OCI-LY3 (cell line): ENCODE measurements at regions not wholly inside any gene's neighbourhood (a gene's known extent, or its start where the extent isn't known, plus 50 kb on each side); places are given as distances from the start of the nearest gene placed in this dataset.

Experiments
- H2AFZ ChIP-seq: fragments of 200-600, 300-600 bp; shearing (Covaris generic); 2 replicates; pipeline ENCODE4 v1.6.0; 2014; ENCODE audit warnings: antibody characterized with exemption, low read depth, low read length
- H3K27ac ChIP-seq: fragments of 200-600, 300-600 bp; sonication (generic); 2 replicates; pipeline ENCODE4 v1.5.1; 2014; ENCODE audit warnings: mild to moderate bottlenecking, low read length, moderate library complexity, mixed read lengths
- H3K27me3 ChIP-seq: fragments of 200-600, 300-600 bp; sonication (generic); 2 replicates; pipeline ENCODE4 v1.6.1; 2014; ENCODE audit warnings: low read depth, low read length, mixed read lengths
- H3K36me3 ChIP-seq: fragments of 200-600, 300-600 bp; sonication (generic); replicated peaks from 2 replicates; pipeline ENCODE3; 2014; ENCODE audit warnings: low read depth, low read length, mixed read lengths
- H3K4me1 ChIP-seq: fragments of 300-600, 200-600 bp; sonication (generic); 2 replicates; pipeline ENCODE4 v1.6.1; 2014; ENCODE audit warnings: low read length, mixed read lengths
- H3K4me2 ChIP-seq: fragments of 200-600, 300-600 bp; sonication (generic); 2 replicates; pipeline ENCODE4 v1.6.1; 2014; ENCODE audit warnings: low read length, mixed read lengths
- H3K4me3 ChIP-seq: fragments of 300-600, 200-600 bp; sonication (generic); 2 replicates; pipeline ENCODE4 v1.5.1; 2014; ENCODE audit warnings: antibody characterized with exemption, mild to moderate bottlenecking, low read length, moderate library complexity
- H3K79me2 ChIP-seq: fragments of 300-600, 200-600 bp; shearing (Covaris generic); 2 replicates; pipeline ENCODE4 v1.6.1; 2014; ENCODE audit warnings: mild to moderate bottlenecking, low read length, mixed read lengths
- H3K9ac ChIP-seq: fragments of 300-600, 200-600 bp; shearing (Covaris generic); 2 replicates; pipeline ENCODE4 v1.6.0; 2014; ENCODE audit warnings: mild to moderate bottlenecking, low read length, moderate library complexity
- H3K9me3 ChIP-seq: fragments of 200-600, 300-600 bp; shearing (Covaris generic); 2 replicates; pipeline ENCODE4 v1.6.1; 2014; ENCODE audit warnings: low read length, mixed read lengths; ENCODE audit not compliant: insufficient read depth
- H4K20me1 ChIP-seq: fragments of 200-600, 300-600 bp; sonication (generic); 2 replicates; pipeline ENCODE4 v1.6.1; 2016; ENCODE audit warnings: low read length, mixed read lengths; ENCODE audit not compliant: insufficient read depth
- EZH2phosphoT487 ChIP-seq: fragments of 200-600 bp; shearing (Covaris generic); IDR thresholded peaks from 2 replicates; pipeline ENCODE4 v1.6.1; 2018; ENCODE audit warnings: antibody characterized with exemption, mixed run types, low read depth
- TF ChIP-seq, protein P1 (sequence below): fragments of 200-600, 300-600 bp; sonication (generic); IDR thresholded peaks from 2 replicates; pipeline ENCODE4 v1.5.1; 2014; ENCODE audit warnings: antibody characterized with exemption, low read length, low read depth

DNA sequence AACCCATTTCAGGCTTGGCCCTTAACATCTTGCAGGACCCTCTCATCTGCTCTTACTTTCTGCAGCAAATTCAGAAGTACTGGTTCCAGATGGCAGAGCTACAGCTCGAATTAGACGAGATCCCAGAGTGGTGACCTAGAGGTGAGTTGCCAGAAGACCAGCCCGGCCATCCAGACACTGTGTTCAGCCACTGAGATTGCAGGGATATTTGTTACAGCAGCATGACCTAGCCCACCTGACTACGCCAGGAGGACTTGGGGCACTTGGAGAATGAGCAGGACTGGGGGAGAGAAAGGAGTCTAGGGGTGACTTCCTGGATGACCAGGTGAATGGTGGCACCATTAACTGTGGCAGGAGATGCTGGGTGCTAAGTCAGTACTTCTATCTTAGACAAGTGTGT lies 67.2 kb upstream of the ID2 start:
- Histone ChIP-seq H3K9me3 (no peaks in the 10 kb centered on the region), H3K36me3 (no peaks in the 10 kb centered on the region), H3K27me3 (no peaks in the 10 kb centered on the region), H4K20me1 (no peaks in the 10 kb centered on the region), H2AFZ (no peak overlapping the region), H3K4me1 (no peaks in the 10 kb centered on the region), H3K79me2 (no peaks in the 10 kb centered on the region), H3K4me3 (no peak overlapping the region), H3K27ac (no peak overlapping the region), H3K9ac (no peak overlapping the region), H3K4me2 (no peak overlapping the region)
- TF ChIP-seq, protein P1, sequence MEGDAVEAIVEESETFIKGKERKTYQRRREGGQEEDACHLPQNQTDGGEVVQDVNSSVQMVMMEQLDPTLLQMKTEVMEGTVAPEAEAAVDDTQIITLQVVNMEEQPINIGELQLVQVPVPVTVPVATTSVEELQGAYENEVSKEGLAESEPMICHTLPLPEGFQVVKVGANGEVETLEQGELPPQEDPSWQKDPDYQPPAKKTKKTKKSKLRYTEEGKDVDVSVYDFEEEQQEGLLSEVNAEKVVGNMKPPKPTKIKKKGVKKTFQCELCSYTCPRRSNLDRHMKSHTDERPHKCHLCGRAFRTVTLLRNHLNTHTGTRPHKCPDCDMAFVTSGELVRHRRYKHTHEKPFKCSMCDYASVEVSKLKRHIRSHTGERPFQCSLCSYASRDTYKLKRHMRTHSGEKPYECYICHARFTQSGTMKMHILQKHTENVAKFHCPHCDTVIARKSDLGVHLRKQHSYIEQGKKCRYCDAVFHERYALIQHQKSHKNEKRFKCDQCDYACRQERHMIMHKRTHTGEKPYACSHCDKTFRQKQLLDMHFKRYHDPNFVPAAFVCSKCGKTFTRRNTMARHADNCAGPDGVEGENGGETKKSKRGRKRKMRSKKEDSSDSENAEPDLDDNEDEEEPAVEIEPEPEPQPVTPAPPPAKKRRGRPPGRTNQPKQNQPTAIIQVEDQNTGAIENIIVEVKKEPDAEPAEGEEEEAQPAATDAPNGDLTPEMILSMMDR, result no peak
- TF ChIP-seq EZH2phosphoT487, result no peak

DNA sequence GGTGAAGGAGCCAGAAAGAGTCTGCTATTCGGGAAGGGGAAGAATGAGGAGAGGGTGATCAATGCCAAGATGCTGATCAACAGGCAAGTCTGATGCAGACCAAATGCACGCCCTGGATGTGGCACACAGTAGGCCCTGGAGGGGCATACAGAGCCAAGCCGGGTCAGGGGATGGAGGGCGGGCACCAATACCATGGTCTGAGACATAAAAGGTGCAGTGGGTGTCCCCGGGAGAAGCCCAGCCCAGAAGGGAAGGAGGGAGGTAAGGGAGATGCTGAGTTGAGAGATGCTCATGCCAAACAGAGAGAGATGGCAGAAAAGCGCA lies 66.6 kb upstream of the ID2 start:
- Histone ChIP-seq H2AFZ (no peak overlapping the region), H3K79me2 (no peaks in the 10 kb centered on the region), H3K4me1 (no peaks in the 10 kb centered on the region), H3K36me3 (no peaks in the 10 kb centered on the region), H3K27ac (no peak overlapping the region), H3K9ac (no peak overlapping the region), H3K27me3 (no peaks in the 10 kb centered on the region), H3K9me3 (no peaks in the 10 kb centered on the region), H3K4me3 (no peak overlapping the region), H4K20me1 (no peaks in the 10 kb centered on the region), H3K4me2 (no peak overlapping the region)
- TF ChIP-seq, protein P1, result no peak
- no peak for TF ChIP-seq EZH2phosphoT487

DNA sequence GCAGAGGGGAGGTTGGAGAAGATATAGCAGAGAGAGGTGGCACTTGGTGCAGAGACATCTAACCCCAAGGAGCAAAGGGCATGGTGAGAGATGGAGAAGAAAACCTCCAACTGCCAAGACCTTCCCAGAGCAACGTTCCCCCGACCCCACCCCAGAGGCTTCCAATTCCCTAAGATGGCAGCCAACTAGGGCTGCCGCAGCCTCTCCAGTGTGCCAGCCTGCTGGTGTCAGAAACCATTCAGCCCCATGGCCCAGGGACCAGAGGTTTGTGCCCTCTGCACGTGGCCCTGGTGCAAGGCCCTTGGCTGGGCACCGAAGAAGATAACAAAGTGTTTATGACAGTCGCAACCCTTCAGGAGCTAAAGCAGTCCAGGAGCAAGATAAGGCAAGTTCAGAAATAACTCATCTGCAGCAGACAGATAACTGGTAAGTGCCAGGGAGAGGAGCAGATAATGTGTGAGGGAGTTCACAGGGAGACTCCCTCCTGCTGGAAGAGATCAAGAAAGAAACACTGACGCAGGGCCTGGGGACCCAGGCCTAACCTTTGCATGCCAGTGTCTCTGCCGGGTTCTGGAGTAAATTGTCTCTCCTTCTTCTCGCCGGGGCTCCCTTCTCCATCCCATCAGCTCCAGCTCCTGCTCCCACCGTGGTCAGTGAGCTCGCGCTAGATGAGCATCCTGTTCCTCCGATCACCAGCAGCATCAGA lies 66.1 kb upstream of the ID2 start:
- TF ChIP-seq, protein P1, result no peak
- TF ChIP-seq EZH2phosphoT487, result no peak
- no peak overlapping the region for H3K27ac ChIP-seq
- H3K4me3 ChIP-seq, result no peak overlapping the region
- no peak overlapping the region for H2AFZ ChIP-seq
- H3K9me3 ChIP-seq, result no peaks in the 10 kb centered on the region
- no peaks in the 10 kb centered on the region for H3K79me2 ChIP-seq
- H4K20me1 ChIP-seq, result no peaks in the 10 kb centered on the region
- no peak overlapping the region for H3K9ac ChIP-seq
- H3K4me2 ChIP-seq, result no peak overlapping the region
- H3K4me1 ChIP-seq, result no peaks in the 10 kb centered on the region
- H3K27me3 ChIP-seq, result no peaks in the 10 kb centered on the region
- H3K36me3 ChIP-seq, result no peaks in the 10 kb centered on the region

DNA sequence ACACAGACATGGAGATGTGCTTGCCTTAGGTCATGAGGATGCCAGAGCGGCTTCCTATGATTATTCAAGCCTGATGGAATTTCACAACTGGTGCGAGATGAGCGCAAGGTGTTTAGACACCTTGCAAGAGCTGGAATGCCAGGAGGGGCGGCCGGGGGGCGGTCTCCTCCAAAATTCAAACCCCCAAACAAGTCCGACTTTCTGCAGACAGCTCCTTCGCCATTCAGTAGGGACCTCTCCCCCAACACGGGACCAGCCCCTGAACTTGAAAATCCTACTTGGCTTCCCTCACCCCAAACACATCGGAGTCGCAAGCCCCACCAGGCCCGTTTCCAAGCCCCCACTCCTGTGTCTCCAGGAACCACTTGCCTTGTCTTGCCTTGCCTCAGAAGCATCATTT lies 64.8 kb upstream of the ID2 start:
- no peak overlapping the region for H2AFZ ChIP-seq
- TF ChIP-seq, protein P1, result no peak
- no peak for TF ChIP-seq EZH2phosphoT487
- no peaks in the 10 kb centered on the region for H3K36me3 ChIP-seq
- no peak overlapping the region for H3K4me2 ChIP-seq
- no peak overlapping the region for H3K27ac ChIP-seq
- H3K4me3 ChIP-seq, result no peak overlapping the region
- peaks cover 4% of the 10 kb centered on the region; the same call in 1 of the 2 replicates for H3K27me3 ChIP-seq
- H3K9ac ChIP-seq, result no peak overlapping the region
- peaks cover 2% of the 10 kb centered on the region for H3K4me1 ChIP-seq
- no peaks in the 10 kb centered on the region for H3K79me2 ChIP-seq
- no peaks in the 10 kb centered on the region for H4K20me1 ChIP-seq
- no peaks in the 10 kb centered on the region for H3K9me3 ChIP-seq
